Testis (tissue), 2 donors: ENCODE measurements at regions not wholly inside any gene's neighbourhood (a gene's known extent, or its start where the extent isn't known, plus 50 kb on each side); places are given as distances from the start of the nearest gene placed in this dataset.
"Not testable (repeated sequence)": the region's sequence is repeated elsewhere in the genome, so short reads cannot be mapped to it uniquely, and the experiment has no call there.

ENCODE experiments used
- CTCF ChIP-seq, 3 experiments: fragments of 450-650 bp in 2 of 3; fragments of 200-600 bp in 1 of 3; sonication (generic) in 1 of 3; IDR thresholded peaks; one replicate each; pipeline ENCODE4 v1.5.1; 2016 to 2019; ENCODE audit warnings: antibody characterized with exemption in 3 of 3, mild to moderate bottlenecking in 2 of 3, moderate library complexity in 1 of 3
- POLR2A ChIP-seq: fragments of 450-650 bp; IDR thresholded peaks from one replicate; pipeline ENCODE4 v1.6.1; 2017; ENCODE audit warnings: antibody characterized with exemption, mild to moderate bottlenecking, moderate library complexity

GRCh38 chr1:148679050-148679786 lies 69.4 kb upstream of the NUDT4B start:
- not testable (repeated sequence) for TF ChIP-seq CTCF (IDR thresholded peaks at IDR 0.05)
- TF ChIP-seq POLR2A = peak; percentile 12
